ENCODE measurements at regions not wholly inside any gene's neighbourhood (a gene's known extent, or its start where the extent isn't known, plus 50 kb on each side); places are given as distances from the start of the nearest gene placed in this dataset.

- H3K27ac ChIP-seq (ENCODE audit: extremely low read length, insufficient read depth, low read length): no peak overlapping the region
- H3K9ac ChIP-seq (ENCODE audit: insufficient read depth, low read depth, low read length): no peak overlapping the region
- intact Hi-C loops (cut with micrococcal nuclease; ENCODE audit: unreplicated experiment): no loop called here
- no peak overlapping the region for H3K4me3 ChIP-seq (replicated peaks in 1 of 3; ENCODE audit: insufficient read depth in 1 of 3, low read depth in 2 of 3, low read length in 3 of 3)
- H3K79me2 ChIP-seq (ENCODE audit: insufficient read depth, low read length): no peaks in the 10 kb centered on the region
- DNase-seq (ENCODE audit: low spot score) (no peak), ATAC-seq (no peak), FAIRE-seq (no peak)
- no peaks in the 10 kb centered on the region for H3K36me3 ChIP-seq (replicated peaks in 1 of 2; ENCODE audit: control insufficient read depth in 1 of 2, insufficient read depth in 2 of 2, low read length in 2 of 2)
- TF ChIP-seq KAT8 (CRISPR knock-in tag; IDR thresholded peaks at IDR 0.05): no peak
- no peak for TF ChIP-seq ZBTB43 (CRISPR knock-in tag; conservative IDR thresholded peaks at IDR 0.05)
- no peak for TF ChIP-seq SIN3B (IDR thresholded peaks at IDR 0.05; ENCODE audit: low read length)
- no peak for TF ChIP-seq SRSF4 (IDR thresholded peaks at IDR 0.05; ENCODE audit: low read depth, low read length, poor library complexity, severe bottlenecking)
- TF ChIP-seq MZF1 (CRISPR knock-in tag; IDR thresholded peaks at IDR 0.05; ENCODE audit: borderline replicate concordance): no peak
- TF ChIP-seq ZNF891 (CRISPR knock-in tag; IDR thresholded peaks at IDR 0.05): no peak
- no peak for TF ChIP-seq GMEB2 (CRISPR knock-in tag; IDR thresholded peaks at IDR 0.05; ENCODE audit: low read depth)
- no peak for TF ChIP-seq USF2 (IDR thresholded peaks at IDR 0.05; ENCODE audit: low read depth, low read length)
- no peak for TF ChIP-seq USF2 (CRISPR knock-in tag; IDR thresholded peaks at IDR 0.05; ENCODE audit: borderline replicate concordance)
- no peak for TF ChIP-seq SP4 (CRISPR knock-in tag; IDR thresholded peaks at IDR 0.05)
- TF ChIP-seq ZBTB49 (CRISPR knock-in tag; IDR thresholded peaks at IDR 0.05; ENCODE audit: borderline replicate concordance): no peak
- no peak for TF ChIP-seq MED1 (CRISPR knock-in tag; IDR thresholded peaks at IDR 0.05)
- no peak for TF ChIP-seq ZNF737 (CRISPR knock-in tag; IDR thresholded peaks at IDR 0.05; ENCODE audit: borderline replicate concordance)
- TF ChIP-seq PRDM10 (CRISPR knock-in tag; IDR thresholded peaks at IDR 0.05; ENCODE audit: low read depth): no peak
- H2AFZ ChIP-seq (ENCODE audit: low read length): no peak overlapping the region
- 2% methylated on average over 2 of the region's 2 CpGs for WGBS (ENCODE audit: low lambda C conversion rate)
- H3K4me1 ChIP-seq (ENCODE audit: insufficient read depth, low read length): no peaks in the 10 kb centered on the region
- POLR2A ChIA-PET: no interaction called here
- H3K9me3 ChIP-seq (ENCODE audit: low read length): peaks cover 21% of the 10 kb centered on the region
- in situ Hi-C loops (cut with HindIII; ENCODE audit: extremely low pct_ligation_motif_present, low pct_unique_long_range_greater_than_20kb): no loop called here
- no peaks in the 10 kb centered on the region for H3K27me3 ChIP-seq (ENCODE audit: control insufficient read depth in 1 of 2, insufficient read depth in 2 of 2, low read length in 2 of 2)
- CTCF ChIA-PET (ENCODE audit: low intra/inter-chr PET ratio, low total read pairs): no interaction called here
- H4K20me1 ChIP-seq (ENCODE audit: insufficient read depth, low read length): no peaks in the 10 kb centered on the region
- no TSS peak for BruUV-seq (replicated peaks)
- H3K4me2 ChIP-seq (ENCODE audit: low read depth, low read length): no peak overlapping the region
These were observed 1784.7 kb downstream of the LRRC4C start for GRCh38 chr11:39674761-39675160.
